GM12878 (cell line): ENCODE measurements at regions not wholly inside any gene's neighbourhood (a gene's known extent, or its start where the extent isn't known, plus 50 kb on each side); places are given as distances from the start of the nearest gene placed in this dataset.

ENCODE experiments used
- ASH2L ChIP-seq: fragments of 300-600, 200-600 bp; sonication (generic); IDR thresholded peaks from 2 replicates; pipeline ENCODE4 v1.6.1; 2017; ENCODE audit warnings: low read depth, mild to moderate bottlenecking, borderline replicate concordance
- BCL11A ChIP-seq: IDR thresholded peaks from 2 replicates; pipeline ENCODE4 v1.6.1; 2011; ENCODE audit warnings: low read depth, low read length
- BHLHE40 ChIP-seq, 2 experiments: fragments of 450-650 bp in 1 of 2; IDR thresholded peaks; 2 replicates each; pipeline ENCODE4 v1.6.1; 2011 to 2017; ENCODE audit warnings: low read depth in 2 of 2, borderline replicate concordance in 1 of 2, improper control_type of control experiment in 1 of 2, low read length in 1 of 2, mild to moderate bottlenecking in 1 of 2
- CTCF ChIP-seq, 3 experiments: IDR thresholded peaks in 2 of 3; conservative IDR thresholded peaks in 1 of 3; 2 replicates each; pipeline ENCODE4 v1.5.1; 2011; ENCODE audit warnings: low read depth in 3 of 3, low read length in 3 of 3, mild to moderate bottlenecking in 3 of 3, control low read depth in 2 of 3, moderate library complexity in 2 of 3, inconsistent platforms in 1 of 3, mixed read lengths in 1 of 3; ENCODE audit not compliant: control insufficient read depth in 2 of 3, insufficient read depth in 1 of 3; ENCODE audit errors: extremely low read depth in 1 of 3
- ESRRA ChIP-seq: IDR thresholded peaks from 2 replicates; pipeline ENCODE4 v1.6.1; 2012; ENCODE audit warnings: mild to moderate bottlenecking, low read length, improper control_type of control experiment
- FOS ChIP-seq: IDR thresholded peaks from 3 replicates; pipeline ENCODE4 v1.6.1; 2011; ENCODE audit warnings: borderline replicate concordance; ENCODE audit not compliant: insufficient read length; ENCODE audit errors: extremely low read depth
- GABPA ChIP-seq: IDR thresholded peaks from 2 replicates; pipeline ENCODE4 v1.6.1; 2014; ENCODE audit warnings: antibody characterized with exemption, low read depth, mild to moderate bottlenecking, inconsistent platforms
- HDAC2 ChIP-seq: fragments of 200-600 bp; sonication (generic); IDR thresholded peaks from 2 replicates; pipeline ENCODE4 v1.6.1; 2017
- JUNB ChIP-seq: IDR thresholded peaks from 2 replicates; pipeline ENCODE4 v1.6.1; 2016; ENCODE audit warnings: antibody characterized with exemption, mild to moderate bottlenecking
- MXI1 ChIP-seq: fragments of 150-350 bp; IDR thresholded peaks from 2 replicates; pipeline ENCODE4 v1.6.1; 2011; ENCODE audit warnings: low read depth, mild to moderate bottlenecking, inconsistent platforms, low read length, improper control_type of control experiment
- NRF1 ChIP-seq: conservative IDR thresholded peaks from 2 replicates; pipeline ENCODE4 v1.6.1; 2011; ENCODE audit warnings: mild to moderate bottlenecking, low read depth, low read length, improper control_type of control experiment
- YY1 ChIP-seq: IDR thresholded peaks from 2 replicates; pipeline ENCODE4 v1.6.1; 2011; ENCODE audit warnings: low read depth, mild to moderate bottlenecking, low read length
- ZBTB11 ChIP-seq: fragments of 450-650 bp; formaldehyde crosslinking; IDR thresholded peaks from 2 replicates; pipeline ENCODE4 v1.5.0; 2022; ENCODE audit warnings: mild to moderate bottlenecking, missing genetic modification characterization

GRCh38 chr3:134729649-134730048 lies 65.4 kb upstream of the EPHB1 start:
- TF ChIP-seq ESRRA (no peak), ZBTB11 (CRISPR knock-in tag) (no peak), ASH2L (no peak), CTCF (IDR thresholded peaks at IDR 0.05 in 2 of 3, conservative IDR thresholded peaks at IDR 0.05 in 1 of 3; ENCODE audit: control insufficient read depth in 2 of 3, extremely low read depth in 1 of 3, insufficient read depth in 1 of 3, low read depth in 3 of 3, low read length in 3 of 3) (no peak), NRF1 (no peak), HDAC2 (no peak), GABPA (no peak), BCL11A (no peak), MXI1 (no peak), BHLHE40 (IDR thresholded peaks at IDR 0.05; ENCODE audit: borderline replicate concordance in 1 of 2, low read depth in 2 of 2, low read length in 1 of 2) (no peak), JUNB (no peak), FOS (no peak), YY1 (no peak)
